NCI-H2029 (cell line): ENCODE measurements at regions not wholly inside any gene's neighbourhood (a gene's known extent, or its start where the extent isn't known, plus 50 kb on each side); places are given as distances from the start of the nearest gene placed in this dataset.

Source experiments
- DNase-seq: peaks from one replicate; lab custom pipeline; 2025; lab: John Stamatoyannopoulos, UW

- no peak for DNase-seq
Observed at GRCh38 chr4:182189103-182189878, 53.9 kb upstream of the TENM3 start.

DNA sequence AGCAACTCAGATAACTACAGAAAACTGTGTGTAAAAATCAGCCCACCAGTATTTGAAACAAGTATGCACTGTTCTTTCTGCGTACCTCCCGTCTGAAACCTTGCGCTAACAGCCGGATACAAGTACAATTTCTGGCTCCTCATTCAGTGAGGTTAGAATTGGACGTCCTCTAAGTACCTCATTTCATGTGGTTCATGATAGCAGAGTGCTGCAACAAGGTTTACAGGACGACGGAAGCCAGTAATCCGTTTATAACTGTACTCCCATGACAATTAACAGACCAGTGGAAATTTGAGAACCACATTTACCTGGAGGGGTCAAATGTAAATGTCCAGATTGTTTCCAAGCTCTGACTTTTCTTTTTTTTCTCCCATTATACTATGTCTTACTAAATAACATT is 52.9 kb upstream of the TENM3 start:
- no peak for DNase-seq

DNA sequence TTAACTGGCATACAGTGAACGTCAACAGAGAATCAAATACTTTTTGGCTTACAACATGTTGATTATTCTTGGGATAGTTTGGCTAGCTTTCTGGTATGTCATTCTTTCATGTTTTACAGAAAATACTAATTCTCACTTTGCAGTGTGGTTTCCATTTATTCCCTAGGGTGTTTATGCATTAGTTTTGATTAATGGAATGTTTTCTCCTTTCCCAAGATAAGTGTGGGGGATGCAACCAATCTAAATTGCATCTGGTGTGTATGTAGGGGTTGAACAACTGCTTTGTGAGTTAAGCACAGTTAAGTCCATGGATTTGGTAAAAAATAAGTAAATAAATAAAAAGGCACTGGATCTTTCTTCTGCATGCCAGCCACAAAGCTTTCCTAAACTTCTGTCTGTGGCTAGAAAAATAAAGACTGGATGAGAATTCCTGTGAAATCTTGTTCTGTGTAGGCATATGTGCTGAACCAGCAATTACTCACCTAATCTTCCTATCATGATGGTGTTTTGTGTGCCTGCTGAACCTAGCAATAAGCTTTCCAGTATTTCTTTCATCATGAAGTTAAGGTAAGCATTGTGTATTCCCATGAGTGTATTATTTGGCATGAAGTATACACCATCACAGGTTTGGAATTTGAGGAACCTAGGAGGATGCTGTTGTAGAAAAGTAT is 50.6 kb upstream of the TENM3 start:
- no peak for DNase-seq

DNA sequence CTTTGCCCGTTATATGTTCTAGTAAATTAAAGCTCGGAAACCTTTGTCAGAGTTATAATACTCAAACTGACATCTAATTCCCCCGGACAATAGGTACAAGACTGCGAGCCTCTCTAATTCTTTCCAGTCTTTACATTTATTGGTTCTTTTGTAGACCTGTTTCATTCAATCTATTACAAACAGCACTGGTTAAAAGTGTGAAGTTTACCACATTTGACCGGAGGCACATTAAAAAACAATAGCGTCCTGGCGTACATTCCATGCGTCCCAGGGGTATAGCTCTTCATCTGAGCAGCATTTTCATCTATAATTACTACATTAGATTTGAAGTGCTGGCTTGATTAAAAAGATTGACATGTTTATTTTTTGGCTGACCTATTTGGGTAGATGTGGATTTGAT is 49.9 kb upstream of the TENM3 start:
- no peak for DNase-seq
